HEK293T (cell line): ENCODE measurements at regions not wholly inside any gene's neighbourhood (a gene's known extent, or its start where the extent isn't known, plus 50 kb on each side); places are given as distances from the start of the nearest gene placed in this dataset.
A peak's percentile ranks its signal among the peaks of the same experiment; 100 is the strongest.

ENCODE experiments used
- CTCF ChIA-PET: fragments of 350-600 bp; formaldehyde crosslinking; extraction: SDS; loops from one replicate; lab custom pipeline; 2021; ENCODE audit warnings: antibody characterized with exemption, inconsistent platforms; lab: Yijun Ruan, JAX
- POLR2A ChIA-PET: fragments of 350-600 bp; formaldehyde crosslinking; extraction: SDS; loops from one replicate; lab custom pipeline; 2020; ENCODE audit warnings: antibody characterized with exemption, inconsistent platforms; lab: Yijun Ruan, JAX
- DNase-seq: peaks from one replicate; pipeline ENCODE4 v3.0.0; 2012; ENCODE audit warnings: mixed read lengths; ENCODE audit errors: extremely low spot score
- ARNT ChIP-seq: fragments of 450-650 bp; IDR thresholded peaks from 2 replicates; pipeline ENCODE4 v1.6.1; 2017; ENCODE audit warnings: mild to moderate bottlenecking
- BHLHE40 ChIP-seq: fragments of 450-650 bp; IDR thresholded peaks from 2 replicates; pipeline ENCODE4 v1.6.1; 2016; ENCODE audit warnings: mild to moderate bottlenecking, moderate library complexity, borderline replicate concordance
- CTBP1 ChIP-seq: fragments of 450-650 bp; IDR thresholded peaks from 2 replicates; pipeline ENCODE4 v1.6.1; 2016; ENCODE audit warnings: borderline replicate concordance
- ELF4 ChIP-seq: fragments of 450-650 bp; IDR thresholded peaks from 2 replicates; pipeline ENCODE4 v1.6.1; 2017; ENCODE audit warnings: antibody characterized with exemption
- FOXA1 ChIP-seq: fragments of 450-650 bp; IDR thresholded peaks from 2 replicates; pipeline ENCODE4 v1.6.1; 2016; ENCODE audit warnings: mild to moderate bottlenecking
- FOXK2 ChIP-seq: fragments of 450-650 bp; IDR thresholded peaks from 2 replicates; pipeline ENCODE4 v1.6.1; 2016; ENCODE audit warnings: mild to moderate bottlenecking
- FOXM1 ChIP-seq: fragments of 450-650 bp; IDR thresholded peaks from 2 replicates; pipeline ENCODE4 v1.6.1; 2017; ENCODE audit warnings: mild to moderate bottlenecking, borderline replicate concordance
- HDGF ChIP-seq: fragments of 450-650 bp; IDR thresholded peaks from 2 replicates; pipeline ENCODE4 v1.6.1; 2017; ENCODE audit warnings: antibody characterized with exemption, borderline replicate concordance
- L3MBTL2 ChIP-seq: fragments of 450-650 bp; conservative IDR thresholded peaks from 2 replicates; pipeline ENCODE4 v1.6.1; 2016; ENCODE audit warnings: mild to moderate bottlenecking
- LEF1 ChIP-seq: fragments of 450-650 bp; IDR thresholded peaks from 2 replicates; pipeline ENCODE4 v1.6.1; 2017; ENCODE audit warnings: mild to moderate bottlenecking, borderline replicate concordance
- NFRKB ChIP-seq: fragments of 450-650 bp; IDR thresholded peaks from 2 replicates; pipeline ENCODE4 v1.6.1; 2016; ENCODE audit warnings: mild to moderate bottlenecking, moderate library complexity
- SP1 ChIP-seq: fragments of 450-650 bp; IDR thresholded peaks from 2 replicates; pipeline ENCODE4 v1.6.1; 2017
- SUZ12 ChIP-seq: fragments of 450-650 bp; IDR thresholded peaks from 2 replicates; pipeline ENCODE4 v1.6.1; 2016; ENCODE audit warnings: mild to moderate bottlenecking
- TARDBP ChIP-seq: fragments of 450-650 bp; IDR thresholded peaks from 2 replicates; pipeline ENCODE4 v1.6.1; 2016
- ZNF384 ChIP-seq: fragments of 450-650 bp; IDR thresholded peaks from 2 replicates; pipeline ENCODE4 v1.6.1; 2016
- TF ChIP-seq, protein P1 (sequence below): fragments of 450-650 bp; IDR thresholded peaks from 2 replicates; pipeline ENCODE4 v1.6.1; 2016

DNA sequence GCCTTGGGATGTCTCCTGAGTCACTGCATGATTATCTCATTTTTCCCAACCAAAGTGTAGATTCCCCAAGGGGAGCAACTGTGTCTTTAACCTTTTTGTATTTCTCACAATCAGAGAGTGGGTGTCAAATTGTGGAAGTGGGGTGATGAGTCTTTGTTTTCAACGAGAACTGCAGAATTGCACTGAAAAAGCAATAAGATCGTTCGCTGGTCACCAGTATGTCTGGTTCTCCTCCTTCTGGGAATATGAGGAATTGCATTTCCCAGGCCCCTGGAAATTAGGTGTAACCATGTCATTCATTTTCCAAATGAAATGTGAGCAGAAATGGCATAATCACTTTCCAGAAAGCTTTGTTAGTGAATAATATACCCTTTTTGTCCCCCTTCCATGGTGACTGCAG, 326.9 kb downstream of the GPAM start:
- no peak for TF ChIP-seq CTBP1
- no peak for TF ChIP-seq FOXM1
- TF ChIP-seq, protein P1, sequence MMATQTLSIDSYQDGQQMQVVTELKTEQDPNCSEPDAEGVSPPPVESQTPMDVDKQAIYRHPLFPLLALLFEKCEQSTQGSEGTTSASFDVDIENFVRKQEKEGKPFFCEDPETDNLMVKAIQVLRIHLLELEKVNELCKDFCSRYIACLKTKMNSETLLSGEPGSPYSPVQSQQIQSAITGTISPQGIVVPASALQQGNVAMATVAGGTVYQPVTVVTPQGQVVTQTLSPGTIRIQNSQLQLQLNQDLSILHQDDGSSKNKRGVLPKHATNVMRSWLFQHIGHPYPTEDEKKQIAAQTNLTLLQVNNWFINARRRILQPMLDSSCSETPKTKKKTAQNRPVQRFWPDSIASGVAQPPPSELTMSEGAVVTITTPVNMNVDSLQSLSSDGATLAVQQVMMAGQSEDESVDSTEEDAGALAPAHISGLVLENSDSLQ = no peak
- TF ChIP-seq BHLHE40 = no peak
- no peak for TF ChIP-seq ARNT
- no peak for TF ChIP-seq ELF4
- no peak for TF ChIP-seq HDGF
- no peak for TF ChIP-seq L3MBTL2
- TF ChIP-seq ZNF384 = no peak
- TF ChIP-seq FOXK2 = no peak
- peak; percentile 19 for DNase-seq
- ChIA-PET CTCF (no interaction called here), POLR2A (no interaction called here)

DNA sequence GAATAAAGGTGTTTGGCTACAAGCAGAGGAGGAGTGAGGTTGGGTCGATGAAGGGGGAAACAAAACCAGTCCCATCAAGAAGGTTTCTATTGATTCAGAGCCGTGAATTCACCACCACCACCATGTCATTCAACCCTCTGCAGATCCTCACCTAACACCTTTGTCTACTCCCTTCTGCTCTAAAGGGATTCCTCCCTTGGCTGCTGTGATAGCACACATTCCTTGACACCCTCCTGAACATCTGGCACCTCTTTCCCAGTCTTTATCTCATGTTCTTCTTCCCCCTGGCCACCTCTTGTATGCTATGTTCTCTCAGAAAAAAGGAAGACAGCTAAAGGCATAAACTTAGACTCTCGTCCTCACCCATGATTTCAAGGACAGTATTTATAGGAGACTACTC, 318.0 kb downstream of the GPAM start:
- POLR2A ChIA-PET = no interaction called here
- TF ChIP-seq LEF1 = no peak
- TF ChIP-seq L3MBTL2 = no peak
- no peak for TF ChIP-seq BHLHE40
- TF ChIP-seq FOXM1 = no peak
- TF ChIP-seq HDGF = no peak
- no peak for TF ChIP-seq ARNT
- TF ChIP-seq CTBP1 = no peak
- TF ChIP-seq, protein P1 = no peak
- no peak for TF ChIP-seq SUZ12
- no peak for TF ChIP-seq NFRKB
- TF ChIP-seq SP1 = no peak
- no peak for TF ChIP-seq FOXA1
- TF ChIP-seq TARDBP = no peak
- no peak for TF ChIP-seq FOXK2
- no peak for TF ChIP-seq ZNF384
- TF ChIP-seq ELF4 = no peak
- CTCF ChIA-PET = interaction anchor here (0.7 kb wide), 1 partner anchor 734 kb away, joined by 3 read pairs; no protein-coding TSS in a partner anchor

DNA sequence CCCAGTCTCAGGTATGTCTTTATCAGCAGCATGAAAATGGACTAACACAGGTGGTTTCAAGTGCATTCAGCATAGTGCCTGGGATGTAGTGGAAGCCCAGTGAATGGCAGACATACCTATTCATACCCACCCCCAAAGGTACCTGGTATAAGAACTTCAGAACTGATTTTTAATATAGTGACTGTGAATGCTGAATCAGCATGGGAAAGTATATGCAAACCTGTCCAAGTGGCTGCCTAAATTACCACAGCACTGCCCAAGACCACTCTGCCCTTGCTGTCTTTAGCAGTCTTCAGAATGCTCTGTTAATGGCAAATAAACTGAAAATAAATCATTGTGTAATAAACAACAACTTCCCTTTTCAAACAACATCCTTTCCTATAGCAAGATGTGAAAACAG, 312.1 kb downstream of the GPAM start:
- POLR2A ChIA-PET = no interaction called here

More for the DNA sequence above, 318.0 kb downstream of the GPAM start:
- no peak for DNase-seq

DNA sequence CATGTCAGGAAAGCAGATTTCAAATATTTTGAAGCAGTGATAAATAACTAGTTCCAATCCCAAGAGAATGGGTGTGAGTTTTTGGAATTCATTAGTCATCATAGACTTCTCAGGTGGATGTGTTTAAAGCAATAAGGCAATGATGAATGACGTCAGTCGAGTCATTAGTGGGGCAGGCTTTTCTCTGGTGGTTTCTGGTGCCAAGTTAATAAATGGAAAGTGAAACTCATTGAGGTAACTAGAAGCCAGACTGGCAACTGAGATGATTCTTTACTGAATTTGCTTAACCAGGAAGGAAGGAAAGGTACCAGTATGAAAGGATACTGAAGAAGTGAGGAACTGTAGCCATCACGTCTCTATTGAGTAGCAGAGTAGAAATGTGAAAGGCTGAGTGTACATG, 311.0 kb downstream of the GPAM start:
- DNase-seq = no peak
- ChIA-PET CTCF (no interaction called here), POLR2A (no interaction called here)
- no peak for TF ChIP-seq BHLHE40
- no peak for TF ChIP-seq NFRKB
- no peak for TF ChIP-seq FOXA1
- no peak for TF ChIP-seq HDGF
- TF ChIP-seq ELF4 = no peak
- TF ChIP-seq, protein P1 = no peak

More for the DNA sequence above, 312.1 kb downstream of the GPAM start:
- TF ChIP-seq ELF4 (no peak), FOXM1 (no peak), FOXA1 (no peak), L3MBTL2 (no peak), ZNF384 (no peak), BHLHE40 (no peak), NFRKB (no peak), FOXK2 (no peak), SUZ12 (no peak), SP1 (no peak), ARNT (no peak), HDGF (no peak), TARDBP (no peak), CTBP1 (no peak), LEF1 (no peak)
- TF ChIP-seq, protein P1 = no peak
- DNase-seq = no peak
- CTCF ChIA-PET = no interaction called here

DNA sequence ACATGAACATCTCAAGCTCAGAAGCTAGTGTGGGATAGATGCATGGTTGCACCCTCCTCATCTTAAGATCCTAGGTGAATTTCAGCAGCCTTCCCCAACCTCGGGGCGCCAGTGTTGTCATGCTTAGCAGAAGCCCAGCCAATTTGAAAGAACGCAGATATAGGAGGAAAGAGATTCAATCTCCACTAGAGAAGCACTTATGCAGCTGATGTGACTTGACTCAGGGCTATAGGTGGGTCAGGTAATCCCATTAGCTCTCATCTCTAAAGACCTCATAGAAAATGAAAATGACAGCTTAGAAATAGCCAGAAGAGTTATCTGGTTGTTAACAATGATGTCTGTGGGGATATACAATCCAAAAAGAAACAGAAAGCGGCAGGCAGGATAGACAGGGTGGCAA, 310.5 kb downstream of the GPAM start:
- DNase-seq = no peak
- ChIA-PET POLR2A (no interaction called here), CTCF (no interaction called here)
- TF ChIP-seq L3MBTL2 (no peak), LEF1 (no peak), FOXA1 (no peak), CTBP1 (no peak), SP1 (no peak), TARDBP (no peak)
- TF ChIP-seq, protein P1 = no peak

DNA sequence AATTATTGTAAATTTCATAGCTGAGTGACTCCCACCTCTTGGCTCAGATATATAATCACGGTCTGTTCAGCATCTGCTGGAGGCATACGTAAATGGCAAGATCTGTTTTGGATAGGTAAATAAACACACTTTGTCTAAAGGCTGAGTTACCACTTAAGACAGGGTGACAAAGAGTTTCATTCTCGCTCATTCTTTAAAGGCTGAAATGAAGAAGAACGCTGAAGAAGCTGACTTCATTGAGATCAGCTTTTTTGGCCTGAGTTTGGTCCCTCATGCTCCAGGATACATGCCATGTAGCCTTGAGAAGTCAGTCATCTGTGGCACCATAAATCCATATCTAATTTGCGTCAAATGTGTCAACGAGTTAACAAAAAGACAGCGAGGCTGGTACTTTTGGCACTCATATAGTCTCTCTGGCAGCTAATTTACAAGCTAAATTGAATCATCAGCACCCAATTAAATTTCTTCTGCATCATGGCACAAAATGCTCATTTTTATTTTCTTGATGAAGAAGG, 309.9 kb downstream of the GPAM start:
- no peak for TF ChIP-seq FOXK2
- TF ChIP-seq L3MBTL2 = no peak
- no peak for TF ChIP-seq FOXA1
- no peak for TF ChIP-seq ARNT
- TF ChIP-seq BHLHE40 = no peak
- TF ChIP-seq SUZ12 = no peak
- POLR2A ChIA-PET = no interaction called here
- CTCF ChIA-PET = no interaction called here
- DNase-seq = no peak
